Caco-2 (cell line): ENCODE measurements at regions not wholly inside any gene's neighbourhood (a gene's known extent, or its start where the extent isn't known, plus 50 kb on each side); places are given as distances from the start of the nearest gene placed in this dataset.
A peak's percentile ranks its signal among the peaks of the same experiment; 100 is the strongest.

Experiments
- BruUV-seq: library from RNA; stranded (reverse); fragments of 400-500 nt; replicated peaks from 2 replicates; lab custom pipeline; 2021; lab: Mats Ljungman, UMichigan
- CTCF ChIA-PET: fragments of 300-600 bp; sonication (Branson Sonifier 250); formaldehyde crosslinking; loops from one replicate; lab custom pipeline; 2022; ENCODE audit warnings: antibody characterized with exemption; lab: Charles Lee
- POLR2A ChIA-PET: fragments of 300-600 bp; sonication (Branson Sonifier 250); formaldehyde crosslinking; loops from one replicate; lab custom pipeline; 2022; ENCODE audit warnings: antibody characterized with exemption; lab: Charles Lee
- DNase-seq, 2 experiments: peaks; one replicate each; pipeline versions ENCODE4 v3.0.0 to v3.0.0-alpha.2; 2020 to 2022
- H3K27me3 ChIP-seq: replicated peaks from 2 replicates; pipeline ENCODE4 v1.6.0; 2011; ENCODE audit warnings: low read length; ENCODE audit not compliant: control insufficient read depth, insufficient read depth
- H3K36me3 ChIP-seq: 2 replicates; pipeline ENCODE4 v1.5.1; 2011; ENCODE audit warnings: low read length; ENCODE audit not compliant: control insufficient read depth, insufficient read depth
- H3K4me1 ChIP-seq: fragments of 250-450 bp; sonication (Bioruptor Pico); 2 replicates; pipeline ENCODE4 v1.5.1; 2020; ENCODE audit warnings: mild to moderate bottlenecking
- H3K4me3 ChIP-seq: 2 replicates; pipeline ENCODE4 v1.5.1; 2011; ENCODE audit warnings: low read depth, mild to moderate bottlenecking, control low read depth, low read length
- H3K9me3 ChIP-seq: fragments of 250-450 bp; sonication (Bioruptor Pico); 2 replicates; pipeline ENCODE4 v1.5.1; 2020; ENCODE audit warnings: mild to moderate bottlenecking, moderate library complexity
- H3K27ac Mint-ChIP-seq: one replicate; pipeline ENCODE4 v1.8.0; 2022; ENCODE audit warnings: mixed read lengths; ENCODE audit not compliant: unreplicated experiment
- H3K27me3 Mint-ChIP-seq: one replicate; pipeline ENCODE4 v1.8.0; 2022; ENCODE audit warnings: mixed read lengths; ENCODE audit not compliant: insufficient read depth, unreplicated experiment
- H3K36me3 Mint-ChIP-seq: one replicate; pipeline ENCODE4 v1.8.0; 2022; ENCODE audit warnings: mild to moderate bottlenecking, mixed read lengths; ENCODE audit not compliant: insufficient read depth, unreplicated experiment
- H3K4me1 Mint-ChIP-seq: one replicate; pipeline ENCODE4 v1.8.0; 2022; ENCODE audit warnings: low read depth, mixed read lengths; ENCODE audit not compliant: unreplicated experiment
- H3K4me3 Mint-ChIP-seq: one replicate; pipeline ENCODE4 v1.8.0; 2022; ENCODE audit warnings: mild to moderate bottlenecking, moderate library complexity, mixed read lengths; ENCODE audit not compliant: unreplicated experiment
- H3K9me3 Mint-ChIP-seq: one replicate; pipeline ENCODE4 v1.8.0; 2022; ENCODE audit warnings: mixed read lengths; ENCODE audit not compliant: unreplicated experiment
- intact Hi-C: fragments of 100-400 bp; cut with micrococcal nuclease; formaldehyde crosslinking; loops from one replicate; pipeline ENCODE4 v1.10.0; 2022; ENCODE audit not compliant: unreplicated experiment
- TF ChIP-seq, protein P1 (sequence below), 2 experiments: fragments of 200-600 bp in 1 of 2; IDR thresholded peaks; 1 replicate in 1 of 2; 2 replicates in 1 of 2; pipeline versions ENCODE4 v1.5.1 to v1.8.0; 2011 to 2022; ENCODE audit warnings: antibody characterized with exemption in 1 of 2, control low read depth in 1 of 2, inconsistent platforms in 1 of 2, low read depth in 1 of 2, low read length in 1 of 2, mild to moderate bottlenecking in 1 of 2, moderate library complexity in 1 of 2; ENCODE audit not compliant: insufficient read depth in 1 of 2, severe bottlenecking in 1 of 2, unreplicated experiment in 1 of 2

DNA sequence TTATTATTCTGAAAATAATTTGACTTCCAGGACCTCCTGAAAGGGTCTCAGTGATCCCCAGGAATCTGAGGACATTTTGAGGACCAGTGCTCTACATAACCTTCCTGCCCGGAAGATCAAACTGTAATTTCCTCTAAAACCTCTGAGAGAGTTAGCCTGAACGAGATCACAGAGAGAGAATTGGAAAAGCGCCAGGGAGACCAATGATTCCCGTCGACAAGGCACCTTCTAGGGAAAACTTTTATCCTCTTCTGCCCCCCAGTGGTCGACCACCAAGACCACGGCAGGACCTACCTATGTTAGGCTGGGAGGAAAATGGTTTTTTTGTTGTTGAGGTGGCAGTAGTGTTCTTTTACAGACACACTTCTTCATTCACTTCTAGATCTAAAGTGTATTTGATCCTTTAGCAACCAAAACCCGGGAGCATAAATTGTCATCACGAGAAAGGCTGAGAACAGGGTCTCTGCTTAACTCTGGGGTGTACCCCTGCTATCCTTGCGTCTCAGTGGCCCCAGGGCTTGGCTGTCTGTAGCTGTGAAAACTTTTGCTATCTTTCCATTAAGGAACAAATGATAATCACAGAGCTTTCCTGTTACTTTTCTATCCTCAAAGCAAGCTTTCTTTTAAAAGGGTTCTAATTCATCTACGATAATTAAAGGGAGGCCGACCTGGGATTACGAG is 62.9 kb upstream of the NID2 start:
- H3K36me3 ChIP-seq = no peaks in the 10 kb centered on the region
- Mint-ChIP-seq H3K27me3 (no peaks in the 10 kb centered on the region), H3K9me3 (peaks cover 22% of the 10 kb centered on the region), H3K4me1 (no peaks in the 10 kb centered on the region), H3K27ac (no peak overlapping the region), H3K36me3 (no peaks in the 10 kb centered on the region), H3K4me3 (no peak overlapping the region)
- ChIA-PET POLR2A (no interaction called here), CTCF (interaction anchor here (0.7 to 1.0 kb wide), 3 partner anchors 45 to 282 kb away, joined by 3 read pairs; no protein-coding TSS in a partner anchor)
- no peaks in the 10 kb centered on the region for H3K4me1 ChIP-seq
- no TSS peak for BruUV-seq
- H3K27me3 ChIP-seq = no peaks in the 10 kb centered on the region
- no peak overlapping the region for H3K4me3 ChIP-seq
- TF ChIP-seq, protein P1, sequence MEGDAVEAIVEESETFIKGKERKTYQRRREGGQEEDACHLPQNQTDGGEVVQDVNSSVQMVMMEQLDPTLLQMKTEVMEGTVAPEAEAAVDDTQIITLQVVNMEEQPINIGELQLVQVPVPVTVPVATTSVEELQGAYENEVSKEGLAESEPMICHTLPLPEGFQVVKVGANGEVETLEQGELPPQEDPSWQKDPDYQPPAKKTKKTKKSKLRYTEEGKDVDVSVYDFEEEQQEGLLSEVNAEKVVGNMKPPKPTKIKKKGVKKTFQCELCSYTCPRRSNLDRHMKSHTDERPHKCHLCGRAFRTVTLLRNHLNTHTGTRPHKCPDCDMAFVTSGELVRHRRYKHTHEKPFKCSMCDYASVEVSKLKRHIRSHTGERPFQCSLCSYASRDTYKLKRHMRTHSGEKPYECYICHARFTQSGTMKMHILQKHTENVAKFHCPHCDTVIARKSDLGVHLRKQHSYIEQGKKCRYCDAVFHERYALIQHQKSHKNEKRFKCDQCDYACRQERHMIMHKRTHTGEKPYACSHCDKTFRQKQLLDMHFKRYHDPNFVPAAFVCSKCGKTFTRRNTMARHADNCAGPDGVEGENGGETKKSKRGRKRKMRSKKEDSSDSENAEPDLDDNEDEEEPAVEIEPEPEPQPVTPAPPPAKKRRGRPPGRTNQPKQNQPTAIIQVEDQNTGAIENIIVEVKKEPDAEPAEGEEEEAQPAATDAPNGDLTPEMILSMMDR (IDR thresholded peaks at IDR 0.05; ENCODE audit: insufficient read depth in 1 of 2, low read depth in 1 of 2, low read length in 1 of 2, severe bottlenecking in 1 of 2, unreplicated experiment in 1 of 2) = peak; percentile 76 to 80
- intact Hi-C loops = loop anchor here (1.0 to 2.0 kb wide), 6 partner anchors 52 to 351 kb away; no protein-coding TSS in a partner anchor
- peak; percentile 85 to 89 for DNase-seq
- peaks cover 10% of the 10 kb centered on the region; the same call in 1 of the 2 replicates for H3K9me3 ChIP-seq

DNA sequence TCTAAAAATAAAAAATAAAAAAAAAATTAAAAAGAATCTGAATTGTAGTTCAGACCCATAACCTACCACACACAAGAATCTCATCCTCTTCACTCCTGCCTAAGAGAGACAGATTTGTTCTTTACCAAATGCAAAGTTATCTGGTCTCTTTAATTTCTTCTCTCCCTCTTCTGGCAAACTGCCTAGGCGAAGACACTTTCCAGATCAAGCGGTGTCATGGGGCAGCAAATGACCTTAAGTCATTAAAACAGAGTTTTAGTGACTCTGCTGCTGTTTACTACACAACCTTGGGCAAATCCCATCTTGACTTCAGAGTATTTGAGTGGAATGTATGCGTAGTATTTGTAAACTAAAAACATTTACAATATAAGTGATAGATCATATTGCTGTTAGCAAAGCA is 60.9 kb upstream of the NID2 start:
- Histone ChIP-seq H3K36me3 (no peaks in the 10 kb centered on the region), H3K9me3 (0 out of 2 replicates have a peak, but pooled peaks cover under 1% of the 10 kb centered on the region), H3K4me1 (no peaks in the 10 kb centered on the region), H3K27me3 (no peaks in the 10 kb centered on the region), H3K4me3 (no peak overlapping the region)
- Mint-ChIP-seq H3K9me3 (peaks cover 7% of the 10 kb centered on the region), H3K27ac (no peak overlapping the region), H3K36me3 (no peaks in the 10 kb centered on the region), H3K27me3 (no peaks in the 10 kb centered on the region), H3K4me1 (peaks cover 7% of the 10 kb centered on the region), H3K4me3 (no peak overlapping the region)
- intact Hi-C loops = loop anchor here (2.0 kb wide), 1 partner anchor 115 kb away; no protein-coding TSS in a partner anchor
- TF ChIP-seq, protein P1 (IDR thresholded peaks at IDR 0.05; ENCODE audit: insufficient read depth in 1 of 2, low read depth in 1 of 2, low read length in 1 of 2, severe bottlenecking in 1 of 2, unreplicated experiment in 1 of 2) = no peak
- ChIA-PET POLR2A (no interaction called here), CTCF (no interaction called here)
- DNase-seq = no peak
- no TSS peak for BruUV-seq

- Histone ChIP-seq H3K27me3 (no peaks in the 10 kb centered on the region), H3K9me3 (no peaks in the 10 kb centered on the region), H3K4me3 (no peak overlapping the region), H3K4me1 (peaks cover 6% of the 10 kb centered on the region; the same call in 1 of the 2 replicates), H3K36me3 (no peaks in the 10 kb centered on the region)
- Mint-ChIP-seq H3K4me1 (peaks cover 7% of the 10 kb centered on the region), H3K27me3 (no peaks in the 10 kb centered on the region), H3K27ac (no peak overlapping the region), H3K36me3 (no peaks in the 10 kb centered on the region), H3K9me3 (no peaks in the 10 kb centered on the region), H3K4me3 (no peak overlapping the region)
- BruUV-seq = no TSS peak
- DNase-seq = no peak
- CTCF ChIA-PET = no interaction called here
- intact Hi-C loops = no loop called here
- POLR2A ChIA-PET = no interaction called here
- TF ChIP-seq, protein P1 (IDR thresholded peaks at IDR 0.05; ENCODE audit: insufficient read depth in 1 of 2, low read depth in 1 of 2, low read length in 1 of 2, severe bottlenecking in 1 of 2, unreplicated experiment in 1 of 2) = no peak
Measured at GRCh38 chr14:52125885-52126284, 57.0 kb upstream of the NID2 start.
